ENCODE measurements at regions not wholly inside any gene's neighbourhood (a gene's known extent, or its start where the extent isn't known, plus 50 kb on each side); places are given as distances from the start of the nearest gene placed in this dataset.

DNA sequence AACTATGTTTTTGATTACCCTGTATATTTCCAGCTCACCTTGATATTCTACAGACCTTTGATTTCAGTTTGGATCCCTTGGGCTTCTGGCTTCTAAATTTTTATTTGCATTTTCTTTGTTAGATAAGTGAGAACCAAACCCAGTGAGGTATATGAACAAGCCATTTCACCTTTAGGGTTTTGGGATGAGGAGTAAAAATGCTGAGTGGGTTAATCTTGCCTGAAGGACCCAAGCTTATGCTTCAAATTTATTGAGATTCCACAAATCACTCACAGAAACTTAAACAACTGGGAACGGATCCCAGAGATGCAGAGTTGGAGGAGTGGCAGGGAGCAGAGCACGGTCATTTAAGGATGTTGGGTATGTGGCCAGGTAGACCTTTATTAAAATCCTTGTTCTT lies 263.3 kb upstream of the BMP2 start:
- TF ChIP-seq YY1 (IDR thresholded peaks at IDR 0.05; ENCODE audit: insufficient read depth, insufficient read length) = no peak
- TF ChIP-seq ZNF274 (IDR thresholded peaks at IDR 0.05; ENCODE audit: low read depth, low read length) = no peak
- TF ChIP-seq SUZ12 (IDR thresholded peaks at IDR 0.05; ENCODE audit: extremely low read depth, insufficient read depth, insufficient read length) = no peak

All from NT2/D1 (cell line).